CD4-positive, alpha-beta T cell treated with Interleukin-6 at 100 ng/mL for 8 hours (primary cell): ENCODE measurements at regions not wholly inside any gene's neighbourhood (a gene's known extent, or its start where the extent isn't known, plus 50 kb on each side); places are given as distances from the start of the nearest gene placed in this dataset.
"Not testable (repeated sequence)": the region's sequence is repeated elsewhere in the genome, so short reads cannot be mapped to it uniquely, and the experiment has no call there.

Source experiments
- DNase-seq: peaks from one replicate; pipeline ENCODE4 v3.0.0-alpha.2; 2020; ENCODE audit warnings: mixed read lengths, low spot score

GRCh38 chr7:21317966-21318915 is 109.6 kb upstream of the SP4 start:
- DNase-seq, result no peak

GRCh38 chr7:21318916-21319270 is 109.0 kb upstream of the SP4 start:
- DNase-seq, result no peak

- DNase-seq, result no peak
Observed at GRCh38 chr7:21326241-21326640, 101.6 kb upstream of the SP4 start.

- no peak for DNase-seq
Observed at GRCh38 chr7:21326921-21327320, 101.0 kb upstream of the SP4 start.

- no peak for DNase-seq
Observed at GRCh38 chr7:21327422-21328409, 100.2 kb upstream of the SP4 start.

- no peak for DNase-seq
Observed at GRCh38 chr7:21330462-21331178, 97.3 kb upstream of the SP4 start.

- no peak for DNase-seq
Observed at GRCh38 chr7:21334906-21335305, 93.0 kb upstream of the SP4 start.

- no peak for DNase-seq
Observed at GRCh38 chr7:21336743-21337142, 91.1 kb upstream of the SP4 start.

- DNase-seq, result peak; percentile 48
Observed at GRCh38 chr7:21338728-21339164, 89.1 kb upstream of the SP4 start.

- not testable (repeated sequence) for DNase-seq
Observed at GRCh38 chr7:21344900-21345299, 83.0 kb upstream of the SP4 start.

GRCh38 chr7:21345361-21345760 is 82.5 kb upstream of the SP4 start:
- DNase-seq, result no peak

GRCh38 chr7:21346297-21346696 is 81.6 kb upstream of the SP4 start:
- no peak for DNase-seq

- peak; percentile 49 for DNase-seq
Observed at GRCh38 chr7:21352540-21353387, 75.1 kb upstream of the SP4 start.

- no peak for DNase-seq
Observed at GRCh38 chr7:21353388-21353780, 74.5 kb upstream of the SP4 start.

GRCh38 chr7:21354284-21354683 is 73.6 kb upstream of the SP4 start:
- no peak for DNase-seq

- peak; percentile 63 for DNase-seq
Observed at GRCh38 chr7:21355406-21355874, 72.4 kb upstream of the SP4 start.

GRCh38 chr7:21356616-21357015 is 71.3 kb upstream of the SP4 start:
- no peak for DNase-seq

- DNase-seq, result no peak
Observed at GRCh38 chr7:21357151-21358097, 70.5 kb upstream of the SP4 start.

- DNase-seq, result no peak
Observed at GRCh38 chr7:21358648-21359047, 69.2 kb upstream of the SP4 start.

- DNase-seq, result no peak
Observed at GRCh38 chr7:21359163-21359562, 68.7 kb upstream of the SP4 start.
